ENCODE measurements at regions not wholly inside any gene's neighbourhood (a gene's known extent, or its start where the extent isn't known, plus 50 kb on each side); places are given as distances from the start of the nearest gene placed in this dataset.

GRCh38 chr3:76490064-76490463, 549.8 kb upstream of the ROBO2 start:
- TF ChIP-seq CTCF (IDR thresholded peaks at IDR 0.05) (no peak), POLR2A (IDR thresholded peaks at IDR 0.05) (no peak), EP300 (IDR thresholded peaks at IDR 0.05) (no peak)

Measured in stomach (tissue), 4 donors.